Endometrial microvascular endothelial cells (primary cell): ENCODE measurements at regions not wholly inside any gene's neighbourhood (a gene's known extent, or its start where the extent isn't known, plus 50 kb on each side); places are given as distances from the start of the nearest gene placed in this dataset.

ENCODE experiments used
- in situ Hi-C: cut with HindIII; loops from 2 replicates; pipeline ENCODE4 v1.10.0; 2017; ENCODE audit warnings: low sequenced_read_pairs, low pct_unique_long_range_greater_than_20kb; ENCODE audit errors: inconsistent ontology term

DNA sequence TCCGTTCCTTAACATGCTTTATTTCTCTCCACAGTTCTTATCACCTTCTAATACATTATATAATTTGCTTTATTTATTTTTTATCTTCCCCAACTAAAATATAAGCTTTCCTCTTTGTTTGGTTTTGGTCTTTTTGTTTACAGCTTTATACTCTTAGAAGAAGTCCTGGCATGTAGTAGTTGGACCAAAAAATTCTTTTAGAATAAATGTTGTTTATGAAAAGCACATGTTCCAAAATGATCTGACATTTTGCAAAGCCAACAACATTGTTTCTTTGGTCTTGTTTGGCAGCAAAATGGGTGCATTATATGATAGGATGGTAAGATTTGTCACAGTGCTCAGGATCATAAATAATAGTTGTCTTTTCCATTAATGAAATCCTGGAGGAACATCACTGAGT is 312.5 kb downstream of the LRIG3 start:
- in situ Hi-C loops = no loop called here

DNA sequence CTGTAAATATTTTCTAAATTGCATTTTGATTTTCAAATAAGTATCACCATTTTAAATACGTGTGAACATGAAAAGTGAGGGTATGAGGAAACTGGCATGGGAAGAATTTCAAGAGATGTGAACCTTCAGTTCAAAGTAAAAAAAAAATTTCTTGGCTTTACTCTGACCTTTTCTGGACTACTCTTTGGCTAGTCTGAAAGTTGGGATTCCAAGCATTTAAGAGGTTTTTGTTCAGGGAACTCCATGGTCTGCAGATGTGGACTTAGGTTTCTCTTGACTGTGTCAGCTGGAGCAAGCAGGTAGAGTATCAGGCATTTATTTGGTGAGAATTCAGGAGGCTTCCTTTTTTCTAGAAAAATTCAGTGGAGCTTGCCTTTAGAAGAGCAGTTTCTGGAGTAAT is 311.6 kb downstream of the LRIG3 start:
- in situ Hi-C loops = no loop called here

GRCh38 chr12:58615047-58615446 is 305.3 kb downstream of the LRIG3 start:
- in situ Hi-C loops = no loop called here

- in situ Hi-C loops = no loop called here
These were observed 304.7 kb downstream of the LRIG3 start for GRCh38 chr12:58615576-58615975.

GRCh38 chr12:58616618-58617017 is 303.7 kb downstream of the LRIG3 start:
- in situ Hi-C loops = no loop called here

DNA sequence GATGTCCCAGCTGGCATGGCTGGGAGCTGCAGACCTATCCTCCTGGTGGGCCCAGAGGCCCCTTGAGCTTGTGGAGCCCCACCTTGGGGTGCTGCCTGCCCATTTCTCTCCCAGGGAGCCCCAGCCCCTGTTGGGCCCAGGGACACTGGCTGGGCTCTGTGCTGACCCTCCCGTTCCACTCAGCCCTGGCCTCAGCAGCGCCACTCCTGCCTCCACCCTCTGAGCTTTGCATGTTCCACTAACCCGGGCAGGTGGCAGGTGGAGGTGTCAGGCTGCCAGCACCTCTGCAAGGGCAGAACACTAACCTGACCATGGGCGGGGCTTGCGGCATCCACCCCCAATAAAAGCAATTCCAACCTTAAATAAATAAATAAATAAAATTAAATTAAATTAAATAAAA is 299.2 kb downstream of the LRIG3 start:
- in situ Hi-C loops = no loop called here

DNA sequence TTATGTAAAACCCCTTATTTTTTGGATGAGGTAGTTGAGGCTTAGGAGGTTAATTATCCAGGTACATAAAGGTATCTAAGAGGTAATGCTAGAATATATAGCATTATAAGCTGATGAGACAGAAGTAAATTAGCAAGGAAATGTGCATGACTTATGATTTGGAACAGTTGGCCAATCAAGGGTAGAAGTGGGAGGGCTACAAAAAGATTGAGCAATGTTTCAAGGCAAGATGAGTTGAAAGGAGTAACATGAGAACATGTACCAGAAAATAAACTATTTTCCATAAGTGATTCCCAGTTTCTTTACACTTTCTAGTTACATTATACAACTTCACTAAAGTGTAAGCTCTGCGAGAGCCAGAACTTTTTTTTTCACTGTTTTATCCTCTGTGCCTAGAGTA is 290.9 kb downstream of the LRIG3 start:
- in situ Hi-C loops = no loop called here

- in situ Hi-C loops = no loop called here
These were observed 286.8 kb downstream of the LRIG3 start for GRCh38 chr12:58633479-58633878.

DNA sequence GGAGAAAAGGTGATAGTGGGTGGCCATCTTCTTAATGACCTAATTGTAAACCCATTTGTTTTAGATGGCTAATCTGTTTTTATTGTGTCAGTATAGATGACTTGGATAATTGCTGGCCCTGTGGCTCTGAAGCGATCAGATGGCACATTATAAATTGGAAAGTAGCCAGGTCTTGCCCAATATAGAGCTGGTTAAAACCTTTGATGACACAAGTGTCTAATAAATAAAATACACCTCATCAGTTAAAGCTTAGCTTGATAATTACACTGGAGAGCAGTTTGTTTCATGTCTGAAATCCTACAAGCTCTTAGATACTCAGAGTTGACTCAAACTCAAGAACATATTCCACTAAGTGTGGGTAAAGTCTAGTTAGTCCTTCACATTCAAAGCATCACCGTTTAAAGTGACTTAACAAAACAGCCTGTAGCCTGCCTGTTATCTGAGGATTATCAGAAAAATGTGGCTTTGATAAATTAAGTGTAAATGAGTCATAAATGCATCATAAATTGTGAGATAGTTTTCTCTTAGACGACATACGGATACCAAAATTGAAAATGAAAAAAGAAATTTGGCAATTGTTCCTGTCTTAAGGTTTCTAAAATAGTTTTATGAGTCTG is 280.9 kb downstream of the LRIG3 start:
- in situ Hi-C loops = no loop called here

DNA sequence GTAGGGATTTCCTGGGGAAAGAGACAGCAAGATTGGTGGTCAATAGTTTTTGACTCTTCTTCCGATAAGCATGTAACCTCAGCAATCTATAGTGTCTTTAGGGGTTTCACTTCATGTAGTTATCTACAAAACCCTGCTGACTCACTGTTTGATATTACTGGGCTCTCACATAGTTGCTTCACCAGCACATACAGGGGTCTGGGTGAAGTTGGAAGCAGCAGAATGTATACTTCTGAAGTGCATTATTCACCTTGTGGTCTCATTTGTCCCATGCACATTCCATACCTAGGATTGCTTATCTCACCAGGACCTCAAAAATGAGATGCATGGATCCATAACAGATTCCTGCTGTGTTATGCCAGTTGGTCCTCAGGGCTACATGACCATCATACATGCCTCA is 280.0 kb downstream of the LRIG3 start:
- in situ Hi-C loops = no loop called here

GRCh38 chr12:58645946-58646345 is 274.4 kb downstream of the LRIG3 start:
- in situ Hi-C loops = no loop called here

- in situ Hi-C loops = no loop called here
These were observed 272.8 kb downstream of the LRIG3 start for GRCh38 chr12:58647495-58647894.

DNA sequence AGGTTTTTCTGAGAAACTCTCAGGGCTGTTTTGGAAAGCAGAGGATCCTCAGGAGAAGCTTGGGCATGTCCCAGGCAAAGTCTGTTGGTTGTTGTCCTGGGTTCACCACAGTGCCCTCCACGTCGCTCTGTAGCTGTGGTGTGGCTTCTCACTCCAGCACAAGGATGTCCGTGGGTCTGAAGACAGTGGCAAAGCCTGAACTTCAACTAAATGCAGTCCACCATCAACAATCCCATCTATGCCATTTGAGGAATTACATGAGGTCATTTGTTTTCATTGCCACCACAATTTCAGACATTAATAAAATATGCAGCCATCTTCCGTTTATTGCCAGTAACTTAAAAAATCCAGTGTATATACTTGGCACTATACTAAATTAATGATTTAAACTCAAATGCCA is 272.1 kb downstream of the LRIG3 start:
- in situ Hi-C loops = no loop called here

DNA sequence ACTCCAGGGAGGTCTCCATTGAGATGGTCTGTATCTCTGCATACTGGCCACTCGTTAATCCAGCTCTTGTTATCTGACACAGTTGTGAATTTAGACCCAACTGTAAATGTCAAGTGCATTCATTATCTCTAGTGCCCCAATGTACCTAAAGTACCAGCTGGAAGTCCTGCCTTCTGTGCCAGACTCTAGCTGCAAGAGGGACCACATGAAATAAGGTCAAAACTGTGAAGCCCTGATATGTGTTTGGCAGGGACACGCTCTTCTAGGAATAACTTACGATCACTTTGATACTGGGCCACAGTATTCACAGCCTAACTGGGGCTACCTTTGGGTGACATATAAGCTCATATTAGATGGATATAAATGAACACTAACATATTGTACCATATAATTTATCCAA is 268.5 kb downstream of the LRIG3 start:
- in situ Hi-C loops = no loop called here

DNA sequence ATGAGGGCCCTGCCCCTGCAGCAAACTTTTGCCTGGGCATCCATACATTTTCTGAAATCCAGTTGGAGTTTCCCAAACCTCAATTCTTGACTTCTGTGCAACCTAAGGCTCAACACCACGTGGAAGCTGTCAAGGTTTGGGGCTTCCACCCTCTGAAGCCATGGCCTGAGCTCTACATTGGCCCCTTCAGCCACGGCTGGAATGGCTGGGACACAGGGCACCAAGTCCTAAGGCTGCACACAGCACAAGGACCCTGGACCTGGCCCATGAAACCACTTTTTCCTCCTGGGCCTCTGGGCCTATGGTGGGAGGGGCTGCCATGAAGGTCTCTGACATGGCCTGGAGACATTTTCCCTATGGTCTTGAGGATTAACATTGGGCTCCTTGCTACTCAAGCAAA is 266.3 kb downstream of the LRIG3 start:
- in situ Hi-C loops = no loop called here

DNA sequence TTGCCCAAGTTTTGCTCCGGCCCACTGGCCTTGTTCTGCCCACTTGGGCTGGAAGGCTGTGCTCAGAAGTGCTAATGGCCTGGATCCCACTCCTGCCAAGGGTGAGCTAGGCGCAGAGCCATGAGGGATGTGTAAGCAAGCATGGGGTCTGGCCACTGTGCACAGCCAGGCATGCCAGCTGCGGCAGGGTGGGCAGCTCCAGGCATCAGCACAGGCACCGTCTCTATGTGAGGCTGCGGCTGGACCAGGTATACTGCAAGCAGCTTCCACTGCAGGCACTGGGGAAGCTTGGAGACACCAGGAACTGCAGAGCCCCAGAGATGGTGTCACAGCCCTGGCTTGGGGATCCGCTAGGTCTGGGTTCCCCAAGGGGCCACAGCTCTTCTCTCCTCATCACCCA is 264.9 kb downstream of the LRIG3 start:
- in situ Hi-C loops = no loop called here

DNA sequence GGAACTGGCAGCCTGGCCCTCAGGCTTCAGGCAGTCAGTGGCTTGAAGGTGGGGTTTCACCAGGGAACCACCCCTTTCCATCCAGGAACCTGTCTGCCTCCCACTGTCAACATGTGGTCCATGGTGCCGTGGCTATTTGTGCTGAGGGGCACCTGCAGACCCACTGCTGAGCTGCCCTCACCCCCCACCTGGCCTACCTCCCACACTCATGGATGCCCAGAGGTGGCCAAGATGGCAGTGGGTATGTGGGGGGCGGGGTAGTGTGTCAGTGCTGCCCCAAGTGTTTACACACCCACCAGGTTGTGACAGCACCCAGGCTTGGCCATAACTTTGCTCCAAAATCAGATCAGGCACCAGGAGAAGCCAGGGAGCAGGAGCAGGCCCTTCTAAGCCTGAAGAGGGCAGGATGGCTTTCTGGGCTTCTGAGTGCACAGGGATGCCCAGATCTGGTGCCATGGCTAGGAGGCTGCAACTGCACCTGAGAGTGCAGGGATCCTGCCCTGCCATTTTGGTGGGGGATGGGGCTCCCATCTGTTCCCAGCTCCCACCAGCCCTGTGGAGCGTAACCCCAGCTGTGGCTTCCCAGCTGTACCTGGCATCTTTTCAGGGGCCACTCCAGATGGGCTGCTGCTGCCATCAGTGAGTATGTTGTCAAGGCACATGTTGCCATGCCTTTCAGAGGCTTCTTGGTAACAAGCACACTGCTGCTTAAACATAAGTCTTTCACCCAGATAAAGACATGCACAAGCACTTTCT is 263.9 kb downstream of the LRIG3 start:
- in situ Hi-C loops = no loop called here

GRCh38 chr12:58657190-58657589 is 263.1 kb downstream of the LRIG3 start:
- in situ Hi-C loops = no loop called here

- in situ Hi-C loops = no loop called here
These were observed 254.9 kb downstream of the LRIG3 start for GRCh38 chr12:58665375-58665774.

- in situ Hi-C loops = no loop called here
These were observed 252.1 kb downstream of the LRIG3 start for GRCh38 chr12:58668233-58668632.

- in situ Hi-C loops = no loop called here
These were observed 251.4 kb downstream of the LRIG3 start for GRCh38 chr12:58668871-58669270.
